Colonic mucosa (tissue), 4 donors: ENCODE measurements at regions not wholly inside any gene's neighbourhood (a gene's known extent, or its start where the extent isn't known, plus 50 kb on each side); places are given as distances from the start of the nearest gene placed in this dataset.

ENCODE experiments used
- DNase-seq: peaks from one replicate; pipeline ENCODE4 v3.0.0-alpha.2; 2020
- H3K27ac ChIP-seq: fragments of 200-600 bp; one replicate; pipeline ENCODE4 v1.8.0; 2021
- H3K27me3 ChIP-seq: fragments of 200-600 bp; one replicate; pipeline ENCODE4 v1.8.0; 2021
- H3K36me3 ChIP-seq: fragments of 200-600 bp; one replicate; pipeline ENCODE4 v1.8.0; 2021
- H3K4me1 ChIP-seq: fragments of 200-600 bp; one replicate; pipeline ENCODE4 v1.8.0; 2021; ENCODE audit warnings: mild to moderate bottlenecking
- H3K4me3 ChIP-seq: fragments of 200-600 bp; one replicate; pipeline ENCODE4 v1.8.0; 2021
- H3K9ac ChIP-seq, 2 donors: one replicate each; pipeline ENCODE4 v1.7.0; 2013; ENCODE audit warnings: control low read depth in 2 of 2, low read depth in 2 of 2, low read length in 2 of 2
- H3K9me3 ChIP-seq: fragments of 200-600 bp; one replicate; pipeline ENCODE4 v1.8.0; 2021
- intact Hi-C: fragments of 100-400 bp; cut with DNase I; formaldehyde crosslinking; loops from one replicate; pipeline ENCODE4 v1.14.1; 2022
- TF ChIP-seq, protein P1 (sequence below): fragments of 200-600 bp; IDR thresholded peaks from one replicate; pipeline ENCODE4 v1.8.0; 2022; ENCODE audit warnings: antibody characterized with exemption, mild to moderate bottlenecking
- donor health status: healthy.
- donor health status: DM: no; HTN: no; CAD: no.
- donor health status: DM: no; HTN: no; CAD: no.

GRCh38 chr13:34214686-34215085, 396.7 kb downstream of the RFC3 start:
- TF ChIP-seq, protein P1, sequence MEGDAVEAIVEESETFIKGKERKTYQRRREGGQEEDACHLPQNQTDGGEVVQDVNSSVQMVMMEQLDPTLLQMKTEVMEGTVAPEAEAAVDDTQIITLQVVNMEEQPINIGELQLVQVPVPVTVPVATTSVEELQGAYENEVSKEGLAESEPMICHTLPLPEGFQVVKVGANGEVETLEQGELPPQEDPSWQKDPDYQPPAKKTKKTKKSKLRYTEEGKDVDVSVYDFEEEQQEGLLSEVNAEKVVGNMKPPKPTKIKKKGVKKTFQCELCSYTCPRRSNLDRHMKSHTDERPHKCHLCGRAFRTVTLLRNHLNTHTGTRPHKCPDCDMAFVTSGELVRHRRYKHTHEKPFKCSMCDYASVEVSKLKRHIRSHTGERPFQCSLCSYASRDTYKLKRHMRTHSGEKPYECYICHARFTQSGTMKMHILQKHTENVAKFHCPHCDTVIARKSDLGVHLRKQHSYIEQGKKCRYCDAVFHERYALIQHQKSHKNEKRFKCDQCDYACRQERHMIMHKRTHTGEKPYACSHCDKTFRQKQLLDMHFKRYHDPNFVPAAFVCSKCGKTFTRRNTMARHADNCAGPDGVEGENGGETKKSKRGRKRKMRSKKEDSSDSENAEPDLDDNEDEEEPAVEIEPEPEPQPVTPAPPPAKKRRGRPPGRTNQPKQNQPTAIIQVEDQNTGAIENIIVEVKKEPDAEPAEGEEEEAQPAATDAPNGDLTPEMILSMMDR: no peak
- Histone ChIP-seq H3K27ac (no peak overlapping the region), H3K9me3 (no peaks in the 10 kb centered on the region), H3K36me3 (no peaks in the 10 kb centered on the region), H3K4me1 (no peaks in the 10 kb centered on the region), H3K9ac (no peak overlapping the region), H3K27me3 (no peaks in the 10 kb centered on the region), H3K4me3 (no peak overlapping the region)
- intact Hi-C loops: no loop called here
- DNase-seq: no peak

GRCh38 chr13:34216256-34216655, 398.3 kb downstream of the RFC3 start:
- H3K27ac ChIP-seq: no peak overlapping the region
- TF ChIP-seq, protein P1: no peak
- no peaks in the 10 kb centered on the region for H3K36me3 ChIP-seq
- H3K27me3 ChIP-seq: no peaks in the 10 kb centered on the region
- H3K4me3 ChIP-seq: no peak overlapping the region
- intact Hi-C loops: no loop called here
- H3K9ac ChIP-seq: no peak overlapping the region
- no peak for DNase-seq
- H3K9me3 ChIP-seq: no peaks in the 10 kb centered on the region
- no peaks in the 10 kb centered on the region for H3K4me1 ChIP-seq

DNA sequence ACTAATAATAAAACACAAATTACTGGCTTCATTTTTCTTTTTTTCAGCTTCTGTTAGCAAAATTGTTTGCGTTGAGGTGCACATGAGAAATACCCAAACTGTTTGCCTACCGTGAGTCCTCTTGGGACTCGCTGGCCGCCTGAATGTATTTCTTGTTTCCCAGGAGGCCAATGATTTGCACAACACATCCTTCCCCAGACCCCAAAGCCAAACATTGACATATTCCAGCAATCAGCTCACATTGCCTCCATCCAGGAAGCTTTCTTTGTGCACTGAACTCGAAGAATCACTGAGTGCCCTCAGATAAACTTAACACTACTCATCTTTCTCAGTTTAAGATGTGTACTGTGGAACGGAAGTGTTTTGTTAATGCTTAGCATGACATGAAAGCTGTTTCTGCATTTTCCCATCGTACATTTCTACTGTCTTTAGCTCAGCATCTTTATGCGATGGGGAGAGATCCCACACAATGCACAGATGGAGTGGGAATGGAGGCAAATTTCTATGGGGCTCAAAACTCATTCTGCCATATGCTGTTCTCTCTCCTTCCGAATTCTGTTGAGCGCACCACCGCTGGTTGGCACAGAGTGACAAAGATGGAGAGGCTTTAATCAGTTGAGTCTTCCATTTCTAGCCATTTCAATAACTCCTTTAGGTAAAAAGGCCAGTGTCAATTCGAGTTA, 399.5 kb downstream of the RFC3 start:
- DNase-seq: no peak
- H3K27me3 ChIP-seq: no peaks in the 10 kb centered on the region
- no peak overlapping the region for H3K27ac ChIP-seq
- H3K36me3 ChIP-seq: no peaks in the 10 kb centered on the region
- H3K9me3 ChIP-seq: no peaks in the 10 kb centered on the region
- H3K9ac ChIP-seq: no peak overlapping the region
- intact Hi-C loops: no loop called here
- TF ChIP-seq, protein P1: no peak
- no peaks in the 10 kb centered on the region for H3K4me1 ChIP-seq
- no peak overlapping the region for H3K4me3 ChIP-seq

GRCh38 chr13:34223984-34224383, 406.0 kb downstream of the RFC3 start:
- Histone ChIP-seq H3K27me3 (no peaks in the 10 kb centered on the region), H3K4me3 (no peak overlapping the region), H3K4me1 (no peaks in the 10 kb centered on the region), H3K36me3 (no peaks in the 10 kb centered on the region), H3K27ac (no peak overlapping the region), H3K9ac (no peak overlapping the region), H3K9me3 (no peaks in the 10 kb centered on the region)
- TF ChIP-seq, protein P1: no peak
- DNase-seq: no peak
- intact Hi-C loops: no loop called here

GRCh38 chr13:34224877-34225276, 406.9 kb downstream of the RFC3 start:
- no peak for DNase-seq
- TF ChIP-seq, protein P1: no peak
- no peak overlapping the region for H3K4me3 ChIP-seq
- H3K36me3 ChIP-seq: no peaks in the 10 kb centered on the region
- intact Hi-C loops: no loop called here
- H3K27me3 ChIP-seq: no peaks in the 10 kb centered on the region
- H3K9ac ChIP-seq: no peak overlapping the region
- H3K4me1 ChIP-seq: no peaks in the 10 kb centered on the region
- H3K27ac ChIP-seq: no peak overlapping the region
- H3K9me3 ChIP-seq: no peaks in the 10 kb centered on the region
